HG02798 (cell line): ENCODE measurements at regions not wholly inside any gene's neighbourhood (a gene's known extent, or its start where the extent isn't known, plus 50 kb on each side); places are given as distances from the start of the nearest gene placed in this dataset.

Source experiments
- ATAC-seq: cut with Tn5 transposase; IDR thresholded peaks from one replicate; pipeline ENCODE4 v1.9.1; 2021; ENCODE audit warnings: mild to moderate bottlenecking; ENCODE audit not compliant: unreplicated experiment, poor library complexity

GRCh38 chr20:48313324-48313723 is 514.5 kb downstream of the PREX1 start:
- no peak for ATAC-seq

- no peak for ATAC-seq
These were observed 515.8 kb downstream of the PREX1 start for GRCh38 chr20:48311956-48312355.

GRCh38 chr20:48310305-48310704 is 517.5 kb downstream of the PREX1 start:
- no peak for ATAC-seq

- no peak for ATAC-seq
These were observed 518.5 kb downstream of the PREX1 start for GRCh38 chr20:48309293-48309692.

- ATAC-seq, result no peak
These were observed 518.9 kb downstream of the PREX1 start for GRCh38 chr20:48308882-48309281.

- no peak for ATAC-seq
These were observed 519.5 kb downstream of the PREX1 start for GRCh38 chr20:48308232-48308781.

GRCh38 chr20:48307277-48307676 is 520.5 kb downstream of the PREX1 start:
- no peak for ATAC-seq

- ATAC-seq, result no peak
These were observed 517.7 kb upstream of the SULF2 start for GRCh38 chr20:48302844-48303542.

- ATAC-seq, result no peak
These were observed 516.9 kb upstream of the SULF2 start for GRCh38 chr20:48302149-48302548.

GRCh38 chr20:48301189-48301588 is 515.9 kb upstream of the SULF2 start:
- no peak for ATAC-seq

- ATAC-seq, result no peak
These were observed 515.2 kb upstream of the SULF2 start for GRCh38 chr20:48300529-48300928.

- no peak for ATAC-seq
These were observed 513.7 kb upstream of the SULF2 start for GRCh38 chr20:48298851-48299484.

- no peak for ATAC-seq
These were observed 513.2 kb upstream of the SULF2 start for GRCh38 chr20:48298433-48298832.

- ATAC-seq, result no peak
These were observed 510.7 kb upstream of the SULF2 start for GRCh38 chr20:48295966-48296421.

GRCh38 chr20:48295445-48295903 is 510.2 kb upstream of the SULF2 start:
- no peak for ATAC-seq

- ATAC-seq, result no peak
These were observed 509.7 kb upstream of the SULF2 start for GRCh38 chr20:48294942-48295341.

- no peak for ATAC-seq
These were observed 508.9 kb upstream of the SULF2 start for GRCh38 chr20:48294196-48294595.

- ATAC-seq, result no peak
These were observed 508.4 kb upstream of the SULF2 start for GRCh38 chr20:48293671-48294070.

GRCh38 chr20:48292806-48293205 is 507.5 kb upstream of the SULF2 start:
- no peak for ATAC-seq

- ATAC-seq, result no peak
These were observed 506.6 kb upstream of the SULF2 start for GRCh38 chr20:48291896-48292295.

GRCh38 chr20:48288930-48289507 is 503.7 kb upstream of the SULF2 start:
- no peak for ATAC-seq
